WTC11 (cell line): ENCODE measurements at regions not wholly inside any gene's neighbourhood (a gene's known extent, or its start where the extent isn't known, plus 50 kb on each side); places are given as distances from the start of the nearest gene placed in this dataset.

Experiments
- ATAC-seq: fragments of 200-7000 bp; cut with Tn5 transposase; 2 replicates; pipeline ENCODE4 v1.10.0; 2021; ENCODE audit warnings: mild to moderate bottlenecking, moderate library complexity
- CTCF ChIA-PET: fragments of 300-600 bp; sonication (Branson Sonifier 250); formaldehyde crosslinking; loops from one replicate; lab custom pipeline; 2021; ENCODE audit warnings: antibody characterized with exemption; lab: Charles Lee
- POLR2A ChIA-PET: fragments of 350-600 bp; sonication (Branson Sonifier 250); formaldehyde crosslinking; loops from one replicate; lab custom pipeline; 2021; ENCODE audit warnings: antibody characterized with exemption; lab: Charles Lee
- DNase-seq: peaks from one replicate; pipeline ENCODE4 v3.0.0; 2021; ENCODE audit warnings: low spot score
- H3K27ac Mint-ChIP-seq: 2 replicates; pipeline ENCODE4 v1.8.0; 2021; ENCODE audit warnings: mixed read lengths
- H3K27me3 Mint-ChIP-seq: 2 replicates; pipeline ENCODE4 v1.8.0; 2021; ENCODE audit warnings: low read depth, mild to moderate bottlenecking, moderate library complexity, mixed read lengths
- H3K36me3 Mint-ChIP-seq: 2 replicates; pipeline ENCODE4 v1.8.0; 2021; ENCODE audit warnings: mixed read lengths
- H3K4me1 Mint-ChIP-seq: 2 replicates; pipeline ENCODE4 v1.8.0; 2022; ENCODE audit warnings: mixed read lengths
- H3K4me3 Mint-ChIP-seq: 2 replicates; pipeline ENCODE4 v1.8.0; 2021; ENCODE audit warnings: mild to moderate bottlenecking, moderate library complexity, mixed read lengths
- H3K9me3 Mint-ChIP-seq: 2 replicates; pipeline ENCODE4 v1.8.0; 2021; ENCODE audit warnings: mixed read lengths
- ATF6 ChIP-seq: sonication (generic); formaldehyde crosslinking; IDR thresholded peaks from 2 replicates; pipeline ENCODE4 v1.8.1; 2023; ENCODE audit warnings: mild to moderate bottlenecking, missing genetic modification reagents
- CREB1 ChIP-seq: sonication (generic); formaldehyde crosslinking; IDR thresholded peaks from 2 replicates; pipeline ENCODE4 v1.8.0; 2023; ENCODE audit warnings: mild to moderate bottlenecking, missing genetic modification reagents
- CREM ChIP-seq: sonication (generic); formaldehyde crosslinking; IDR thresholded peaks from 2 replicates; pipeline ENCODE4 v1.8.1; 2022; ENCODE audit warnings: mild to moderate bottlenecking, missing genetic modification reagents, moderate library complexity
- ETV6 ChIP-seq: sonication (generic); formaldehyde crosslinking; IDR thresholded peaks from 2 replicates; pipeline ENCODE4 v1.8.1; 2022; ENCODE audit warnings: mild to moderate bottlenecking, missing genetic modification reagents
- FOXK1 ChIP-seq: sonication (generic); formaldehyde crosslinking; IDR thresholded peaks from 2 replicates; pipeline ENCODE4 v1.8.0; 2022; ENCODE audit warnings: mild to moderate bottlenecking, moderate library complexity, missing genetic modification reagents
- GRHL2 ChIP-seq: fragments of 250-450 bp; sonication (Bioruptor Pico); IDR thresholded peaks from 2 replicates; pipeline ENCODE4 v1.8.0; 2022; ENCODE audit warnings: mild to moderate bottlenecking, moderate library complexity; ENCODE audit not compliant: insufficient replicate concordance, severe bottlenecking
- HMGXB4 ChIP-seq: sonication (generic); formaldehyde crosslinking; IDR thresholded peaks from 2 replicates; pipeline ENCODE4 v1.8.1; 2023; ENCODE audit warnings: mild to moderate bottlenecking, moderate library complexity, missing genetic modification reagents
- IRF2 ChIP-seq: sonication (generic); formaldehyde crosslinking; IDR thresholded peaks from 2 replicates; pipeline ENCODE4 v1.8.0; 2022; ENCODE audit warnings: low read depth, missing genetic modification reagents, borderline replicate concordance
- JUN ChIP-seq: sonication (generic); formaldehyde crosslinking; IDR thresholded peaks from 2 replicates; pipeline ENCODE4 v1.8.0; 2023; ENCODE audit warnings: mild to moderate bottlenecking, missing genetic modification reagents
- KAT7 ChIP-seq: sonication (generic); formaldehyde crosslinking; IDR thresholded peaks from 2 replicates; pipeline ENCODE4 v1.8.1; 2023; ENCODE audit warnings: missing genetic modification reagents, mild to moderate bottlenecking, borderline replicate concordance
- NFE2L1 ChIP-seq: sonication (generic); formaldehyde crosslinking; IDR thresholded peaks from 2 replicates; pipeline ENCODE4 v1.8.1; 2023; ENCODE audit warnings: missing genetic modification reagents
- NR1H2 ChIP-seq: sonication (generic); formaldehyde crosslinking; IDR thresholded peaks from 2 replicates; pipeline ENCODE4 v1.9.0; 2021; ENCODE audit warnings: mild to moderate bottlenecking, moderate library complexity, missing genetic modification reagents
- NR2C2 ChIP-seq: sonication (generic); formaldehyde crosslinking; IDR thresholded peaks from 2 replicates; pipeline ENCODE4 v1.8.0; 2022; ENCODE audit warnings: mild to moderate bottlenecking, missing genetic modification reagents
- OVOL2 ChIP-seq: fragments of 250-450 bp; sonication (Bioruptor Pico); IDR thresholded peaks from 2 replicates; pipeline ENCODE4 v1.9.0; 2021; ENCODE audit warnings: mild to moderate bottlenecking, borderline replicate concordance
- RELA ChIP-seq: sonication (generic); formaldehyde crosslinking; IDR thresholded peaks from 2 replicates; pipeline ENCODE4 v1.8.1; 2022; ENCODE audit warnings: missing genetic modification reagents, mild to moderate bottlenecking, borderline replicate concordance
- SMAD3 ChIP-seq: sonication (generic); formaldehyde crosslinking; IDR thresholded peaks from 2 replicates; pipeline ENCODE4 v1.8.0; 2022; ENCODE audit warnings: missing genetic modification reagents, mild to moderate bottlenecking, borderline replicate concordance
- SOX15 ChIP-seq: fragments of 250-450 bp; sonication (Bioruptor Pico); IDR thresholded peaks from 2 replicates; pipeline ENCODE4 v1.9.0; 2021; ENCODE audit warnings: mild to moderate bottlenecking
- TEAD1 ChIP-seq: sonication (generic); formaldehyde crosslinking; IDR thresholded peaks from 2 replicates; pipeline ENCODE4 v1.8.0; 2022; ENCODE audit warnings: mild to moderate bottlenecking, missing genetic modification reagents
- ZNF425 ChIP-seq: fragments of 250-450 bp; sonication (Bioruptor Pico); conservative IDR thresholded peaks from 2 replicates; pipeline ENCODE4 v1.9.0; 2021; ENCODE audit warnings: mild to moderate bottlenecking
- ZSCAN18 ChIP-seq: fragments of 250-450 bp; sonication (Bioruptor Pico); IDR thresholded peaks from 2 replicates; pipeline ENCODE4 v2.1.2; 2022; ENCODE audit warnings: mild to moderate bottlenecking, moderate library complexity
- TF ChIP-seq, protein P1 (sequence below): sonication (generic); formaldehyde crosslinking; IDR thresholded peaks from 2 replicates; pipeline ENCODE4 v1.8.1; 2022; ENCODE audit warnings: low read depth, missing genetic modification reagents, borderline replicate concordance
- TF ChIP-seq, protein P2 (sequence below): sonication (generic); formaldehyde crosslinking; IDR thresholded peaks from 2 replicates; pipeline ENCODE4 v1.8.0; 2023; ENCODE audit warnings: mild to moderate bottlenecking, missing genetic modification reagents
- TF ChIP-seq, protein P3 (sequence below): sonication (generic); formaldehyde crosslinking; IDR thresholded peaks from 2 replicates; pipeline ENCODE4 v1.8.0; 2022; ENCODE audit warnings: mild to moderate bottlenecking, missing genetic modification reagents
- TF ChIP-seq, protein P4 (sequence below): sonication (generic); formaldehyde crosslinking; conservative IDR thresholded peaks from 2 replicates; pipeline ENCODE4 v1.8.1; 2022; ENCODE audit warnings: mild to moderate bottlenecking, missing genetic modification reagents

GRCh38 chrX:3232262-3232923 lies 114.1 kb downstream of the MXRA5 start (continued):
- TF ChIP-seq, protein P1, sequence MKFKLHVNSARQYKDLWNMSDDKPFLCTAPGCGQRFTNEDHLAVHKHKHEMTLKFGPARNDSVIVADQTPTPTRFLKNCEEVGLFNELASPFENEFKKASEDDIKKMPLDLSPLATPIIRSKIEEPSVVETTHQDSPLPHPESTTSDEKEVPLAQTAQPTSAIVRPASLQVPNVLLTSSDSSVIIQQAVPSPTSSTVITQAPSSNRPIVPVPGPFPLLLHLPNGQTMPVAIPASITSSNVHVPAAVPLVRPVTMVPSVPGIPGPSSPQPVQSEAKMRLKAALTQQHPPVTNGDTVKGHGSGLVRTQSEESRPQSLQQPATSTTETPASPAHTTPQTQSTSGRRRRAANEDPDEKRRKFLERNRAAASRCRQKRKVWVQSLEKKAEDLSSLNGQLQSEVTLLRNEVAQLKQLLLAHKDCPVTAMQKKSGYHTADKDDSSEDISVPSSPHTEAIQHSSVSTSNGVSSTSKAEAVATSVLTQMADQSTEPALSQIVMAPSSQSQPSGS = no peak
- no peak for TF ChIP-seq CREM (CRISPR knock-in tag)
- TF ChIP-seq ZNF425 (CRISPR knock-in tag) = no peak
- TF ChIP-seq, protein P2, sequence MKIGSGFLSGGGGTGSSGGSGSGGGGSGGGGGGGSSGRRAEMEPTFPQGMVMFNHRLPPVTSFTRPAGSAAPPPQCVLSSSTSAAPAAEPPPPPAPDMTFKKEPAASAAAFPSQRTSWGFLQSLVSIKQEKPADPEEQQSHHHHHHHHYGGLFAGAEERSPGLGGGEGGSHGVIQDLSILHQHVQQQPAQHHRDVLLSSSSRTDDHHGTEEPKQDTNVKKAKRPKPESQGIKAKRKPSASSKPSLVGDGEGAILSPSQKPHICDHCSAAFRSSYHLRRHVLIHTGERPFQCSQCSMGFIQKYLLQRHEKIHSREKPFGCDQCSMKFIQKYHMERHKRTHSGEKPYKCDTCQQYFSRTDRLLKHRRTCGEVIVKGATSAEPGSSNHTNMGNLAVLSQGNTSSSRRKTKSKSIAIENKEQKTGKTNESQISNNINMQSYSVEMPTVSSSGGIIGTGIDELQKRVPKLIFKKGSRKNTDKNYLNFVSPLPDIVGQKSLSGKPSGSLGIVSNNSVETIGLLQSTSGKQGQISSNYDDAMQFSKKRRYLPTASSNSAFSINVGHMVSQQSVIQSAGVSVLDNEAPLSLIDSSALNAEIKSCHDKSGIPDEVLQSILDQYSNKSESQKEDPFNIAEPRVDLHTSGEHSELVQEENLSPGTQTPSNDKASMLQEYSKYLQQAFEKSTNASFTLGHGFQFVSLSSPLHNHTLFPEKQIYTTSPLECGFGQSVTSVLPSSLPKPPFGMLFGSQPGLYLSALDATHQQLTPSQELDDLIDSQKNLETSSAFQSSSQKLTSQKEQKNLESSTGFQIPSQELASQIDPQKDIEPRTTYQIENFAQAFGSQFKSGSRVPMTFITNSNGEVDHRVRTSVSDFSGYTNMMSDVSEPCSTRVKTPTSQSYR (CRISPR knock-in tag) = no peak
- no peak for TF ChIP-seq OVOL2 (CRISPR knock-in tag)
- TF ChIP-seq ETV6 (CRISPR knock-in tag) = no peak
- no peak for TF ChIP-seq JUN (CRISPR knock-in tag)
- no peak for TF ChIP-seq KAT7 (CRISPR knock-in tag)
- no peak for TF ChIP-seq FOXK1
- TF ChIP-seq NR2C2 (CRISPR knock-in tag) = no peak
- no peak for TF ChIP-seq NFE2L1 (CRISPR knock-in tag)
- no peak for TF ChIP-seq SOX15 (CRISPR knock-in tag)
- TF ChIP-seq, all 79 proteins: peak for 0

GRCh38 chrX:3231766-3232165 lies 114.7 kb downstream of the MXRA5 start:
- CTCF ChIA-PET = no interaction called here
- Mint-ChIP-seq H3K4me1 (peaks cover 9% of the 10 kb centered on the region), H3K27ac (no peak overlapping the region), H3K27me3 (no peaks in the 10 kb centered on the region), H3K36me3 (no peaks in the 10 kb centered on the region), H3K9me3 (peaks cover 3% of the 10 kb centered on the region; the same call in 1 of the 2 replicates), H3K4me3 (no peak overlapping the region)
- ATAC-seq (no peak), DNase-seq (no peak)
- POLR2A ChIA-PET = no interaction called here
- TF ChIP-seq SMAD3 (CRISPR knock-in tag) = no peak
- TF ChIP-seq JUN (CRISPR knock-in tag) = no peak
- TF ChIP-seq HMGXB4 (CRISPR knock-in tag) = no peak
- no peak for TF ChIP-seq ATF6 (CRISPR knock-in tag)
- TF ChIP-seq ZSCAN18 (CRISPR knock-in tag) = no peak
- TF ChIP-seq CREB1 (CRISPR knock-in tag) = no peak
- no peak for TF ChIP-seq TEAD1 (CRISPR knock-in tag)
- TF ChIP-seq, protein P3, sequence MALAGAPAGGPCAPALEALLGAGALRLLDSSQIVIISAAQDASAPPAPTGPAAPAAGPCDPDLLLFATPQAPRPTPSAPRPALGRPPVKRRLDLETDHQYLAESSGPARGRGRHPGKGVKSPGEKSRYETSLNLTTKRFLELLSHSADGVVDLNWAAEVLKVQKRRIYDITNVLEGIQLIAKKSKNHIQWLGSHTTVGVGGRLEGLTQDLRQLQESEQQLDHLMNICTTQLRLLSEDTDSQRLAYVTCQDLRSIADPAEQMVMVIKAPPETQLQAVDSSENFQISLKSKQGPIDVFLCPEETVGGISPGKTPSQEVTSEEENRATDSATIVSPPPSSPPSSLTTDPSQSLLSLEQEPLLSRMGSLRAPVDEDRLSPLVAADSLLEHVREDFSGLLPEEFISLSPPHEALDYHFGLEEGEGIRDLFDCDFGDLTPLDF (CRISPR knock-in tag) = no peak
- no peak for TF ChIP-seq GRHL2
- TF ChIP-seq NR1H2 = no peak
- TF ChIP-seq RELA = no peak
- TF ChIP-seq, protein P4, sequence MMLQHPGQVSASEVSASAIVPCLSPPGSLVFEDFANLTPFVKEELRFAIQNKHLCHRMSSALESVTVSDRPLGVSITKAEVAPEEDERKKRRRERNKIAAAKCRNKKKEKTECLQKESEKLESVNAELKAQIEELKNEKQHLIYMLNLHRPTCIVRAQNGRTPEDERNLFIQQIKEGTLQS (CRISPR knock-in tag) = no peak
- no peak for TF ChIP-seq IRF2
